OCI-LY3 (cell line): ENCODE measurements at regions not wholly inside any gene's neighbourhood (a gene's known extent, or its start where the extent isn't known, plus 50 kb on each side); places are given as distances from the start of the nearest gene placed in this dataset.
"Not testable (repeated sequence)": the region's sequence is repeated elsewhere in the genome, so short reads cannot be mapped to it uniquely, and the experiment has no call there.

ENCODE experiments used
- CTCF ChIP-seq: fragments of 200-600, 300-600 bp; sonication (generic); IDR thresholded peaks from 2 replicates; pipeline ENCODE4 v1.5.1; 2014; ENCODE audit warnings: antibody characterized with exemption, low read length, low read depth
- EZH2phosphoT487 ChIP-seq: fragments of 200-600 bp; shearing (Covaris generic); IDR thresholded peaks from 2 replicates; pipeline ENCODE4 v1.6.1; 2018; ENCODE audit warnings: antibody characterized with exemption, mixed run types, low read depth

DNA sequence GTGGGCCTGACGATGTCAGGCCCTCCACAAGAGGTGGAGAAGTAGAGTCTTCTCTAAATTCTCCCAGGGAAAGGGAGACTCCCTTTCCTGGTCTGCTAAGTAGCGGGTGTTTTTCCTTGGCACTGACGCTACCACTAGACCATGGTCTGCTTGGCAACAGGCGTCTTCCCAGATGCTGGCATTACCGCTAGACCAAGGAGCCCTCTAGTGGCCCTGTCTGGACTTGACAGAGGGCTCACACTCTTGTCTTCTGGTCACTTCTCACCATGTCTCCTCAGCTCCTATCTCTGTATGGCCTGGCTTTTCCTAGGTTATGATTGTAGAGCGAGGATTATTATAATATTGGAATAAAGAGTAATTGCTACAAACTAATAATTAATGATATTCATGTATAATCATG lies 51.1 kb upstream of the RASSF6 start:
- TF ChIP-seq EZH2phosphoT487, result not testable (repeated sequence)
- peak; percentile 26 for TF ChIP-seq CTCF
